ENCODE measurements at regions not wholly inside any gene's neighbourhood (a gene's known extent, or its start where the extent isn't known, plus 50 kb on each side); places are given as distances from the start of the nearest gene placed in this dataset.

DNA sequence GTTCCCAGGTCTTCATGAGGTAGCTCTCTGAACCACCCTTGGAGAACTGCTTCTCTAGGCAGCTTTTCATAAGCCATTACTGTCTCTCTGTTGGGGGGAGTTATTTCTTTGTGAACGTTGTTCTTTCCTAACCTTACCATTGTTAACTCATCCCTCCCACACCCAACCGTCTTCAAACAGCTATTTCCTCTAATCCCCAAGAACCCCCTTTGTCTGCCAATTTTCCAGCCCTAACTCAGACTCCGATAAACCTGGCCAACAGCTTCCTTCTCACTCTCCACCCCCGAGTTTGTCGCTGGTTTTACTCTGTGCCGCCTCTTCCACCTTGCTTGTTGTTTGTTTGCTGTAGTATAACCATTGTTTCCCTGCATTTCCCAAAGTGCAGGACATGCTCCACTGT lies 131.5 kb downstream of the CCDC34 start:
- TF ChIP-seq, protein P1, sequence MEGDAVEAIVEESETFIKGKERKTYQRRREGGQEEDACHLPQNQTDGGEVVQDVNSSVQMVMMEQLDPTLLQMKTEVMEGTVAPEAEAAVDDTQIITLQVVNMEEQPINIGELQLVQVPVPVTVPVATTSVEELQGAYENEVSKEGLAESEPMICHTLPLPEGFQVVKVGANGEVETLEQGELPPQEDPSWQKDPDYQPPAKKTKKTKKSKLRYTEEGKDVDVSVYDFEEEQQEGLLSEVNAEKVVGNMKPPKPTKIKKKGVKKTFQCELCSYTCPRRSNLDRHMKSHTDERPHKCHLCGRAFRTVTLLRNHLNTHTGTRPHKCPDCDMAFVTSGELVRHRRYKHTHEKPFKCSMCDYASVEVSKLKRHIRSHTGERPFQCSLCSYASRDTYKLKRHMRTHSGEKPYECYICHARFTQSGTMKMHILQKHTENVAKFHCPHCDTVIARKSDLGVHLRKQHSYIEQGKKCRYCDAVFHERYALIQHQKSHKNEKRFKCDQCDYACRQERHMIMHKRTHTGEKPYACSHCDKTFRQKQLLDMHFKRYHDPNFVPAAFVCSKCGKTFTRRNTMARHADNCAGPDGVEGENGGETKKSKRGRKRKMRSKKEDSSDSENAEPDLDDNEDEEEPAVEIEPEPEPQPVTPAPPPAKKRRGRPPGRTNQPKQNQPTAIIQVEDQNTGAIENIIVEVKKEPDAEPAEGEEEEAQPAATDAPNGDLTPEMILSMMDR (conservative IDR thresholded peaks at IDR 0.05; ENCODE audit: low read depth, low read length), result no peak
- TF ChIP-seq CHD1 (IDR thresholded peaks at IDR 0.05; ENCODE audit: low read depth, low read length) (no peak), CEBPB (IDR thresholded peaks at IDR 0.05; ENCODE audit: low read depth, low read length) (no peak), POLR2A (IDR thresholded peaks at IDR 0.05; ENCODE audit: low read depth, low read length) (no peak), BHLHE40 (IDR thresholded peaks at IDR 0.05; ENCODE audit: low read depth, low read length) (no peak), RFX5 (IDR thresholded peaks at IDR 0.05; ENCODE audit: low read depth, low read length) (no peak), MXI1 (IDR thresholded peaks at IDR 0.05; ENCODE audit: borderline replicate concordance, low read depth, low read length) (no peak), RAD21 (IDR thresholded peaks at IDR 0.05; ENCODE audit: low read length) (no peak), SMC3 (IDR thresholded peaks at IDR 0.05; ENCODE audit: low read depth, low read length) (no peak)
- TF ChIP-seq, protein P2, sequence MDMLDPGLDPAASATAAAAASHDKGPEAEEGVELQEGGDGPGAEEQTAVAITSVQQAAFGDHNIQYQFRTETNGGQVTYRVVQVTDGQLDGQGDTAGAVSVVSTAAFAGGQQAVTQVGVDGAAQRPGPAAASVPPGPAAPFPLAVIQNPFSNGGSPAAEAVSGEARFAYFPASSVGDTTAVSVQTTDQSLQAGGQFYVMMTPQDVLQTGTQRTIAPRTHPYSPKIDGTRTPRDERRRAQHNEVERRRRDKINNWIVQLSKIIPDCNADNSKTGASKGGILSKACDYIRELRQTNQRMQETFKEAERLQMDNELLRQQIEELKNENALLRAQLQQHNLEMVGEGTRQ (IDR thresholded peaks at IDR 0.05; ENCODE audit: low read depth, low read length), result no peak
